Tibial artery (tissue), 4 donors: ENCODE measurements at regions not wholly inside any gene's neighbourhood (a gene's known extent, or its start where the extent isn't known, plus 50 kb on each side); places are given as distances from the start of the nearest gene placed in this dataset.

Experiments
- DNase-seq, 2 donors: peaks; one replicate each; pipeline ENCODE4 v3.0.0-alpha.2; 2019
- H3K27ac ChIP-seq, 2 donors: fragments of 200-600 bp; sonication (generic) in 1 of 2; 1 replicate in 1 of 2; 2 replicates in 1 of 2; pipeline ENCODE4 v1.5.1; 2018 to 2019; ENCODE audit warnings: mild to moderate bottlenecking in 1 of 2
- H3K27me3 ChIP-seq, 2 donors: fragments of 200-600 bp; sonication (generic) in 1 of 2; one replicate each; pipeline versions ENCODE4 v1.5.1 to v1.6.0; 2016 to 2019
- H3K36me3 ChIP-seq, 3 donors: fragments of 200-600 bp; sonication (generic) in 2 of 3; one replicate each; pipeline ENCODE4 v1.5.1; 2016 to 2019; ENCODE audit warnings: mild to moderate bottlenecking in 2 of 3
- H3K4me1 ChIP-seq, 4 donors: fragments of 200-600 bp; sonication (generic) in 2 of 4; 1 replicate in 3 of 4; 2 replicates in 1 of 4; pipeline ENCODE4 v1.5.1; 2016 to 2019
- H3K4me3 ChIP-seq, 2 donors: fragments of 200-600 bp; sonication (generic) in 1 of 2; 1 replicate in 1 of 2; 2 replicates in 1 of 2; pipeline ENCODE4 v1.5.1; 2018 to 2019; ENCODE audit warnings: mild to moderate bottlenecking in 2 of 2
- H3K9me3 ChIP-seq, 3 donors: fragments of 200-600 bp; sonication (generic) in 1 of 3; one replicate each; pipeline ENCODE4 v1.5.1; 2016 to 2019
- intact Hi-C: fragments of 100-400 bp; cut with DNase I; formaldehyde crosslinking; loops from one replicate; pipeline ENCODE4 v1.15.0; 2023; ENCODE audit warnings: low total_unique reads
- TF ChIP-seq, protein P1 (sequence below), 2 experiments: fragments of 200-600 bp in 1 of 2; fragments of 450-650 bp in 1 of 2; IDR thresholded peaks; one replicate each; pipeline ENCODE4 v1.5.1; 2017 to 2019; ENCODE audit warnings: antibody characterized with exemption in 2 of 2, mild to moderate bottlenecking in 1 of 2, moderate library complexity in 1 of 2

DNA sequence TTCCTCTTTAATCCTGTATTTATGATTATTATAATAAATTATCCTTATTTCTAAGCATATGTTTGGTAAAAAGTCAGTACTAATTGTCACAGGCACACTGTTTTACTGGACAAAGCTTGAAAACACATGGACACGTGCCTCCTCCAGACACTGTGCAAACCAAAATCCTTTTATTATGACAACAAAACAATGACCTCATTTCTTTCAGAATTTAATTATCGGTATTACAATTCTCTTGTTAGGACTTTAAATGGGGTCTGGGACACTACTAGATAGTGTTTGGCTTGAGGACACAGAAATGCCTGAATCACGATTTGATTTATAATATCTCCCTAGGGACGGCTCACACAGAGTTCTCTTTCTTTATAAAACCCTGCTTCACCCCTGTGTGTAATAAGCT is 107.3 kb upstream of the IGSF10 start:
- H3K4me3 ChIP-seq = no peak overlapping the region
- H3K27ac ChIP-seq = no peak overlapping the region
- DNase-seq = no peak
- H3K27me3 ChIP-seq = no peaks in the 10 kb centered on the region
- TF ChIP-seq, protein P1, sequence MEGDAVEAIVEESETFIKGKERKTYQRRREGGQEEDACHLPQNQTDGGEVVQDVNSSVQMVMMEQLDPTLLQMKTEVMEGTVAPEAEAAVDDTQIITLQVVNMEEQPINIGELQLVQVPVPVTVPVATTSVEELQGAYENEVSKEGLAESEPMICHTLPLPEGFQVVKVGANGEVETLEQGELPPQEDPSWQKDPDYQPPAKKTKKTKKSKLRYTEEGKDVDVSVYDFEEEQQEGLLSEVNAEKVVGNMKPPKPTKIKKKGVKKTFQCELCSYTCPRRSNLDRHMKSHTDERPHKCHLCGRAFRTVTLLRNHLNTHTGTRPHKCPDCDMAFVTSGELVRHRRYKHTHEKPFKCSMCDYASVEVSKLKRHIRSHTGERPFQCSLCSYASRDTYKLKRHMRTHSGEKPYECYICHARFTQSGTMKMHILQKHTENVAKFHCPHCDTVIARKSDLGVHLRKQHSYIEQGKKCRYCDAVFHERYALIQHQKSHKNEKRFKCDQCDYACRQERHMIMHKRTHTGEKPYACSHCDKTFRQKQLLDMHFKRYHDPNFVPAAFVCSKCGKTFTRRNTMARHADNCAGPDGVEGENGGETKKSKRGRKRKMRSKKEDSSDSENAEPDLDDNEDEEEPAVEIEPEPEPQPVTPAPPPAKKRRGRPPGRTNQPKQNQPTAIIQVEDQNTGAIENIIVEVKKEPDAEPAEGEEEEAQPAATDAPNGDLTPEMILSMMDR (IDR thresholded peaks at IDR 0.05) = no peak
- no peaks in the 10 kb centered on the region for H3K4me1 ChIP-seq
- no peaks in the 10 kb centered on the region for H3K36me3 ChIP-seq
- no peaks in the 10 kb centered on the region for H3K9me3 ChIP-seq
- intact Hi-C loops = loop anchor here (10.0 kb wide), 1 partner anchor 83 kb away; no protein-coding TSS in a partner anchor

DNA sequence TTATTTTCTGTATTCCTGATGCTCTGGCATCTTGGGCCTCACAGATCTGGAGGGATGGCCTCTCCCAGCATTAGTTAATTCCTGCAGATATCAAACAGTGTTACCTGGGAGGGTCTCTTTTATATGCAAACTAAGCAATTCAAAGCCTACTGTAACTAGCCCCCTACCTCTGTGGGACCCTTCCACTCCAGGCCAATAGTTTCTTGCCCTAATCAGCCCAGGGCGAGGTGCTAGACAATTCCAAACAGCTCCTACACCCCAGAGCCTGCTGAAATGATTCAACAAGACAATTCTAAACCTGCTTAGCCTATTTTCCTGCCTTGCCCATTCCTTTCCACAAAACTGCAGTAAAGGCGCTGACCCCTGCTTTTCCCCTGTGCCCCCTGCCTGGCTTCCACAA is 106.6 kb upstream of the IGSF10 start:
- no peak for DNase-seq
- no peaks in the 10 kb centered on the region for H3K4me1 ChIP-seq
- intact Hi-C loops = loop anchor here (10.0 kb wide), 1 partner anchor 83 kb away; no protein-coding TSS in a partner anchor
- no peak overlapping the region for H3K27ac ChIP-seq
- H3K36me3 ChIP-seq = no peaks in the 10 kb centered on the region
- no peaks in the 10 kb centered on the region for H3K27me3 ChIP-seq
- H3K4me3 ChIP-seq = no peak overlapping the region
- TF ChIP-seq, protein P1 (IDR thresholded peaks at IDR 0.05) = no peak
- no peaks in the 10 kb centered on the region for H3K9me3 ChIP-seq

DNA sequence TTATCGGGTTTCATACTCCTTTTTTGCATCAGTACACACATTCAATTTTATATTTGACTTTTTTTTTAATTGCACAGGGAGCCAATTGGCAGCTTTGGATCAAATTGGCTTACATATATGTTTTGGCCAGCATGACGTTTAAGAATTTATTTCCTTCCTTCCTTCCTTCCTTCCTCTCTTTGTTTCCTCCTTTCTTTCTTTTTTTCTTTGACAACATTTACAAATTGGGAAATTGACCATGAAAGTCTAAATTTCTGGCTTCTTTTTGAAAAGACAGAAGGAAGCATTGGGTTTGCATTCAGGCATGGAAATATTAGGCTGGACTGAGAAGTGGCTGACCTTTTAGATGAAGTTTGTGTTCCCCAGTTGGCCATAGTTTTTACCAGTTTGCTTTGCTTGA is 103.4 kb upstream of the IGSF10 start:
- TF ChIP-seq, protein P1 (IDR thresholded peaks at IDR 0.05) = no peak

DNA sequence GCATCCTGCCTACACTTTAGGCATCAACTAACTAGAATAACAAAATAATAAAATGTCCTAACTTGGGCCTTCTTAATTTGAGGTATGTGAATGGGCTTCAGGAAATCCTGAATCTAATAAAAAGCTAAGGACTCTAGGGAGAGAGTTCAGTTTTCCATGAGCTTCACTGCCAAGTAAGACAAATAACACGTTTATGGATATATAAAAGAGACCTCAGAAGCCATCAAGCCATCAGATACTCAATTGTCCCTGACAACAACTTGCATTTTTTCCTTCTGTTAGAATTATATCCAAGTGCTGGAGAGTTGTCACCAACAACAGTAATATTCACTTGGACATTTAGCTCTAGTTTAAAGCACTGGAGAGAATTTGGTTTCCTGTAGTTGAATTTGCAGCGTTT is 102.4 kb upstream of the IGSF10 start:
- intact Hi-C loops = loop anchor here (10.0 kb wide), 1 partner anchor 79 kb away; no protein-coding TSS in a partner anchor
- TF ChIP-seq, protein P1 (IDR thresholded peaks at IDR 0.05) = no peak

More for the DNA sequence above, 103.4 kb upstream of the IGSF10 start:
- DNase-seq = no peak
- no peak overlapping the region for H3K4me3 ChIP-seq
- H3K36me3 ChIP-seq = no peaks in the 10 kb centered on the region
- no peaks in the 10 kb centered on the region for H3K27me3 ChIP-seq
- peaks cover 0 to 3% (median 0%) of the 10 kb centered on the region in 4 donors for H3K4me1 ChIP-seq
- H3K9me3 ChIP-seq = no peaks in the 10 kb centered on the region
- no peak overlapping the region for H3K27ac ChIP-seq
- intact Hi-C loops = loop anchor here (10.0 kb wide), 1 partner anchor 79 kb away; no protein-coding TSS in a partner anchor

DNA sequence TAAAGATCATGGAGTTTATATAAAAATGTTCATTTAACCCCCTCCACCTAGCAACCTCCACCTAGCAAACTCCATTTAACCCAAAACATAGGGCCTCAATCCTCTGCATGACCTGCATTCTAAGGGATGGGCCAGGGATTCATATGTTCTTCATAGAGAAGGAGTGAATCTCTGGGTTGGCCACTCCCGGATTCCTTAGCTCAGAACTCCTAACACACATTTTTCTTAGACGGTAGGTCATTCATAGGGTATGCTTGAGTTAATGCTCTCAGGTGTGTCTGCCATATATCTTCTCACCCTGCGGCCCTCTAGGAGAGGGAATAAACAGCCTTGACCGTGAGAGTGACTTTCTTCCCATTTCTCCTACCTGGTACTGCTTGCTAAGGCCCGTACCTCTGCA is 102.0 kb upstream of the IGSF10 start:
- intact Hi-C loops = loop anchor here (10.0 kb wide), 1 partner anchor 78 kb away; no protein-coding TSS in a partner anchor

More for the DNA sequence above, 102.4 kb upstream of the IGSF10 start:
- H3K4me3 ChIP-seq = no peak overlapping the region
- no peaks in the 10 kb centered on the region for H3K36me3 ChIP-seq
- DNase-seq = no peak
- no peak overlapping the region for H3K27ac ChIP-seq
- no peaks in the 10 kb centered on the region for H3K9me3 ChIP-seq
- no peaks in the 10 kb centered on the region for H3K27me3 ChIP-seq
- peaks cover 0 to 13% (median 4%) of the 10 kb centered on the region in 4 donors for H3K4me1 ChIP-seq

More for the DNA sequence above, 102.0 kb upstream of the IGSF10 start:
- Histone ChIP-seq H3K27me3 (no peaks in the 10 kb centered on the region), H3K36me3 (no peaks in the 10 kb centered on the region), H3K4me3 (no peak overlapping the region), H3K9me3 (no peaks in the 10 kb centered on the region), H3K27ac (no peak overlapping the region), H3K4me1 (peaks cover 0 to 16% (median 5%) of the 10 kb centered on the region in 4 donors)
- no peak for DNase-seq
- TF ChIP-seq, protein P1 (IDR thresholded peaks at IDR 0.05) = no peak
